ENCODE measurements at regions not wholly inside any gene's neighbourhood (a gene's known extent, or its start where the extent isn't known, plus 50 kb on each side); places are given as distances from the start of the nearest gene placed in this dataset.

- H3K36me3 ChIP-seq (ENCODE audit: control insufficient read depth, insufficient read depth, low read length) = no peaks in the 10 kb centered on the region
- no peak overlapping the region for H3K4me3 ChIP-seq (ENCODE audit: low read depth, low read length)
- DNase-seq (ENCODE audit: low read depth) (no peak), FAIRE-seq (no peak)
- no peaks in the 10 kb centered on the region for H3K27me3 ChIP-seq (ENCODE audit: control insufficient read depth, insufficient read depth, low read length)
- no peak for TF ChIP-seq CTCF (IDR thresholded peaks at IDR 0.05; ENCODE audit: insufficient read depth, low read length, severe bottlenecking)
Measured at GRCh38 chr1:73644198-73644597, 553.8 kb downstream of the LRRIQ3 start.

GRCh38 chr1:73639494-73639893 lies 558.5 kb downstream of the LRRIQ3 start:
- TF ChIP-seq CTCF (IDR thresholded peaks at IDR 0.05; ENCODE audit: insufficient read depth, low read length, severe bottlenecking) = no peak
- no peak overlapping the region for H3K4me3 ChIP-seq (ENCODE audit: low read depth, low read length)
- no peaks in the 10 kb centered on the region for H3K27me3 ChIP-seq (ENCODE audit: control insufficient read depth, insufficient read depth, low read length)
- no peak for FAIRE-seq
- no peaks in the 10 kb centered on the region for H3K36me3 ChIP-seq (ENCODE audit: control insufficient read depth, insufficient read depth, low read length)
- DNase-seq (ENCODE audit: low read depth) = no peak

- DNase-seq (ENCODE audit: low read depth) (no peak), FAIRE-seq (no peak)
- no peak for TF ChIP-seq CTCF (IDR thresholded peaks at IDR 0.05; ENCODE audit: insufficient read depth, low read length, severe bottlenecking)
- Histone ChIP-seq H3K4me3 (ENCODE audit: low read depth, low read length) (no peak overlapping the region), H3K27me3 (ENCODE audit: control insufficient read depth, insufficient read depth, low read length) (no peaks in the 10 kb centered on the region), H3K36me3 (ENCODE audit: control insufficient read depth, insufficient read depth, low read length) (no peaks in the 10 kb centered on the region)
Measured at GRCh38 chr1:73637264-73637663, 560.7 kb downstream of the LRRIQ3 start.

- Histone ChIP-seq H3K36me3 (ENCODE audit: control insufficient read depth, insufficient read depth, low read length) (no peaks in the 10 kb centered on the region), H3K27me3 (ENCODE audit: control insufficient read depth, insufficient read depth, low read length) (no peaks in the 10 kb centered on the region), H3K4me3 (ENCODE audit: low read depth, low read length) (no peak overlapping the region)
- DNase-seq (ENCODE audit: low read depth) (peak; percentile 21), FAIRE-seq (no peak)
- TF ChIP-seq CTCF (IDR thresholded peaks at IDR 0.05; ENCODE audit: insufficient read depth, low read length, severe bottlenecking) = peak; percentile 14
Measured at GRCh38 chr1:73635021-73635420, 563.0 kb downstream of the LRRIQ3 start.

- Histone ChIP-seq H3K27me3 (ENCODE audit: control insufficient read depth, insufficient read depth, low read length) (no peaks in the 10 kb centered on the region), H3K36me3 (ENCODE audit: control insufficient read depth, insufficient read depth, low read length) (no peaks in the 10 kb centered on the region), H3K4me3 (ENCODE audit: low read depth, low read length) (no peak overlapping the region)
- FAIRE-seq (no peak), DNase-seq (ENCODE audit: low read depth) (no peak)
- no peak for TF ChIP-seq CTCF (IDR thresholded peaks at IDR 0.05; ENCODE audit: insufficient read depth, low read length, severe bottlenecking)
Measured at GRCh38 chr1:73627723-73628122, 570.3 kb downstream of the LRRIQ3 start.

- H3K36me3 ChIP-seq (ENCODE audit: control insufficient read depth, insufficient read depth, low read length) = no peaks in the 10 kb centered on the region
- DNase-seq (ENCODE audit: low read depth) (no peak), FAIRE-seq (peak; percentile 52)
- no peak for TF ChIP-seq CTCF (IDR thresholded peaks at IDR 0.05; ENCODE audit: insufficient read depth, low read length, severe bottlenecking)
- no peaks in the 10 kb centered on the region for H3K27me3 ChIP-seq (ENCODE audit: control insufficient read depth, insufficient read depth, low read length)
- H3K4me3 ChIP-seq (ENCODE audit: low read depth, low read length) = no peak overlapping the region
Measured at GRCh38 chr1:73626326-73626725, 571.6 kb downstream of the LRRIQ3 start.
